Testis (tissue), 2 donors: ENCODE measurements at regions not wholly inside any gene's neighbourhood (a gene's known extent, or its start where the extent isn't known, plus 50 kb on each side); places are given as distances from the start of the nearest gene placed in this dataset.
A peak's percentile ranks its signal among the peaks of the same experiment; 100 is the strongest.

Experiments
- DNase-seq: peaks from one replicate; pipeline ENCODE4 v3.0.0-alpha.2; 2019
- H3K27ac ChIP-seq, 2 donors: fragments of 200-600 bp; sonication (generic); one replicate each; pipeline ENCODE4 v1.5.1; 2019
- H3K27me3 ChIP-seq: fragments of 200-600 bp; sonication (generic); one replicate; pipeline ENCODE4 v1.5.1; 2019
- H3K36me3 ChIP-seq: fragments of 200-600 bp; sonication (generic); one replicate; pipeline ENCODE4 v1.5.1; 2017; ENCODE audit warnings: low read depth; ENCODE audit errors: missing control alignments
- H3K4me1 ChIP-seq: fragments of 200-600 bp; sonication (generic); one replicate; pipeline ENCODE4 v1.5.1; 2019
- H3K4me3 ChIP-seq, 2 donors: fragments of 200-600 bp; sonication (generic); one replicate each; pipeline ENCODE4 v1.5.1; 2017 to 2019
- H3K9me3 ChIP-seq: fragments of 200-600 bp; sonication (generic); one replicate; pipeline ENCODE4 v1.5.1; 2017
- CTCF ChIP-seq, 3 experiments: fragments of 450-650 bp in 2 of 3; fragments of 200-600 bp in 1 of 3; sonication (generic) in 1 of 3; IDR thresholded peaks; one replicate each; pipeline ENCODE4 v1.5.1; 2016 to 2019; ENCODE audit warnings: antibody characterized with exemption in 3 of 3, mild to moderate bottlenecking in 2 of 3, moderate library complexity in 1 of 3
- POLR2A ChIP-seq: fragments of 450-650 bp; IDR thresholded peaks from one replicate; pipeline ENCODE4 v1.6.1; 2017; ENCODE audit warnings: antibody characterized with exemption, mild to moderate bottlenecking, moderate library complexity
- WGBS, 2 donors: methylation state at CpG; one replicate each; pipeline ENCODE4 v1.1.5; 2018; 5-methylcytosine and 5-hydroxymethylcytosine counted together
- intact Hi-C: fragments of 100-400 bp; cut with DNase I; formaldehyde crosslinking; loops from one replicate; pipeline ENCODE4 v1.15.1; 2023; ENCODE audit warnings: low total_unique reads

DNA sequence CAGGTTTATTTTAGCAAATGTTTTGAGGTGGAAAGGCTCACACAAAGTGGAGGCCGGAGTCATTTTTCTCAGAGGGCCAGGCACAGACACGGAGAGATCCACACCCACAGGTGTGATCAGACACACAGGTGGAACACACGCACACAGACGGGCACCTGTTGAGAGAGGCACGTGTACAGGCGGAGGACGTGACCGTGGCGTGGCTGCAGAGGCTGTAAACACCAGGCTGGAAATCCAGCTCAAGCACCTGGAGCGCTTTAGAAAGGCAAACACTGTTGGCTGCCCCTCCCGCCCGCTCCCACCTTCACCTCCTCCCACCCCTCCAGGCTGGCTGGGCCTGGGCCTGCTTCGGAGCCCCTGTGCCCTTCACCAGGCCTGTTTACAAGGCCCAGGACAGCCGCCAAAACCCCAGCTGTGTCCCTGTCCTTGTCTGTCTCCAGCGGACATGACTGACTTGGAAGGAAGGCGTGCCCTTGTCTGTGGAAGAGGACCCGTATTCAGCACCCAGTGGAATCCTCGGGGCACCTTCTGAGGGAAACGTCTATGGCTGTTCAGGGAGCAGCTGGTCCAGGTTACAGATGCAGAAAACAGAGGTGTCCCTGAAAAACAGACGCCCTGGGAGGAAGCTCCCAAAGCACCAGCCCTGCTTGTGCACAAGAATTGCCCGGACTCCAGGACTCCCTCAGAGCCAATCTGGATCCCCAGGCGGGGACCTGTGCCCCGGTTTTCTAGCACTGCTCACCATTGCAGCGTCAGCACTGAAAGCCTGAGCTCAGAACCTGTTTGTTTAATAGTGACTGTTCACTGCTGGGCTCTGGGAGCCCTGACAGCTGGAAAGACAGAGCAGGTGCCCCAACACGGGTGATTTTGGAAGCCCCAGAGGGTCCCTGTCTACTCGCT, 134.3 kb upstream of the HAAO start:
- Histone ChIP-seq H3K36me3 (no peaks in the 10 kb centered on the region), H3K4me3 (no peak overlapping the region), H3K4me1 (peaks cover 85% of the 10 kb centered on the region), H3K27me3 (no peaks in the 10 kb centered on the region), H3K27ac (peak overlapping the region; percentile 48 to 81), H3K9me3 (no peaks in the 10 kb centered on the region)
- intact Hi-C loops = no loop called here
- 71 to 74% methylated on average over 22 to 26 of the region's 26 CpGs for WGBS, 2 donors
- TF ChIP-seq CTCF (IDR thresholded peaks at IDR 0.05) = no peak
- no peak for TF ChIP-seq POLR2A
- no peak for DNase-seq

DNA sequence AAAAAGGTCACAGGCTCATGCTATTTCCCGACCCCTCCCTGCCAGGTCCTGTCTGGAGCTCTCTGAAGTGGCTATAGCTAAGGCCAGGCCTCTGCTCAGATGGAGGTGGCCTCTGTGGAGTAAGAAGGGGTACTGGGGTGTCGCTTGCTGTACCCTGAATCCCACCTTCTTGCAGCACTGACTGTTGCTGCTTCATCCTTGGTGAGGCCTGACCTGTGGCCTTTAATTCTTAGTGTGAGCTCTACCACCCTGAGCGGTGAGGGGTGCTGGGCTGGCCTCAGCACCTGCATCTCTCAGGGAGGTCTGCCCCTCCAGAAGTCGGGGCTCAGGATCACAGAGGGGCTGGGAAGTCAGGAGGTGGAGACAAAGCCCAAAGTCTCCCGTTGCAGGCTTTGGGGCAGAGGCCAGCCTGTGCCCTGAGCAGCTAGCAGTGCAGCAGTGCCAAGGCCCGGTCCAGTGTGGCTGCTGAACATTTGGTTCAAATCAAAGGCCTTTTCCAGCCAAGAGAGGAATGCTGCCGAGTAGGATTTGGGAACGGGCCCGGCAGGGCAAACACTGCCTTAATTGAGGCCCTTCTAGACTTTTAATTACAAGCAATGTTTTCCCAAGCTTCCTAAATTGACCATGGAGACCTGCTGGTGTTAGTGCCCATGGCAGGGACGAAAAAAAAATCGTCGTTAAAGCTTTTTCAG, 133.5 kb upstream of the HAAO start:
- Histone ChIP-seq H3K27ac (peak overlapping the region; percentile 48 to 81), H3K9me3 (no peaks in the 10 kb centered on the region), H3K4me1 (peaks cover 92% of the 10 kb centered on the region), H3K36me3 (no peaks in the 10 kb centered on the region), H3K27me3 (no peaks in the 10 kb centered on the region), H3K4me3 (no peak overlapping the region)
- intact Hi-C loops = no loop called here
- TF ChIP-seq CTCF (IDR thresholded peaks at IDR 0.05) (no peak), POLR2A (no peak)
- no peak for DNase-seq
- 40 to 58% methylated on average over 9 to 12 of the region's 12 CpGs for WGBS, 2 donors

GRCh38 chr2:42924418-42924886, 132.1 kb upstream of the HAAO start:
- DNase-seq = no peak
- no peak overlapping the region for H3K4me3 ChIP-seq
- 18 to 44% methylated on average over 10 to 12 of the region's 12 CpGs for WGBS, 2 donors
- no peaks in the 10 kb centered on the region for H3K9me3 ChIP-seq
- H3K36me3 ChIP-seq = no peaks in the 10 kb centered on the region
- intact Hi-C loops = no loop called here
- no peaks in the 10 kb centered on the region for H3K27me3 ChIP-seq
- no peak for TF ChIP-seq CTCF (IDR thresholded peaks at IDR 0.05)
- no peak for TF ChIP-seq POLR2A
- peak overlapping the region; percentile 81 to 82 for H3K27ac ChIP-seq
- peaks cover 80% of the 10 kb centered on the region for H3K4me1 ChIP-seq

- no peaks in the 10 kb centered on the region for H3K27me3 ChIP-seq
- no peak for DNase-seq
- H3K36me3 ChIP-seq = no peaks in the 10 kb centered on the region
- TF ChIP-seq CTCF (IDR thresholded peaks at IDR 0.05) (no peak), POLR2A (no peak)
- peak overlapping the region; percentile 81 to 82 for H3K27ac ChIP-seq
- no peak overlapping the region for H3K4me3 ChIP-seq
- peaks cover 74% of the 10 kb centered on the region for H3K4me1 ChIP-seq
- 81 to 88% methylated on average over 5 of the region's 5 CpGs for WGBS, 2 donors
- no peaks in the 10 kb centered on the region for H3K9me3 ChIP-seq
- intact Hi-C loops = no loop called here
These were observed 131.4 kb upstream of the HAAO start for GRCh38 chr2:42923580-42924417.
